GM18520 (cell line): ENCODE measurements at regions not wholly inside any gene's neighbourhood (a gene's known extent, or its start where the extent isn't known, plus 50 kb on each side); places are given as distances from the start of the nearest gene placed in this dataset.
"Not testable (repeated sequence)": the region's sequence is repeated elsewhere in the genome, so short reads cannot be mapped to it uniquely, and the experiment has no call there.

ENCODE experiments used
- ATAC-seq: cut with Tn5 transposase; IDR thresholded peaks from one replicate; pipeline ENCODE4 v1.9.1; 2021; ENCODE audit not compliant: unreplicated experiment

DNA sequence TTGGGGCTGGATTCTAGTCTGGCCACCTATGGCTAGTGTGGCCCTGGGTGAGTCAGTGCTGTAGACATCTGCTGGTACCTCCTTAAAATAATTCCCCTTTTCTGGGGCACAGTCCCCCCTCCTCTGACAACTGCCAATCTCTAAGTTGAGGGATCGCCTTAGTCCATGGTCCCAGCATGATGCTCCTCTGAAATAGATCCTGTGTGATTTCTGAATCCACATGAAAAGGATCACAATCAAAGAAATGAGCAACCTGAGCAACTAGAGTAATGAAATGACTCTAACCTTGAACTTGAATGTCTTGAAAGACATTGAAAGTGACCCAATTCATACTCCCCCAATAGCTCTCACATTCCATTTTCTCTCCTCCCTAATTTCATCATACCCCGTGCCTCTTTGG lies 332.5 kb downstream of the VRK1 start:
- ATAC-seq: no peak

DNA sequence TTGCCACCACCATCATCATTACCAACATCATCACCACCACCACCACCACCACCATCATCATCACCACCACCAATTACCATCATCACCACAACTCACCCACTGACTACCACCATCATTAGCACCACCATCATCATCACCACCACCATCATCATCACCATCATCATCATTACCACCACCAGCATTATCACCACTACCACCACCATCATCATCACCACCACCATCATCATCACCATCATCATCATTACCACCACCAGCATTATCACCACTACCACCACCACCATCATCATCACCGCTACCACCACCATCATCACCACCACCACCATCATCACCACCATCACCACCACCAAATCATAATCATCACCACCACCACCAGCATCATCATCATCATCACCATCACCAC lies 338.7 kb downstream of the VRK1 start:
- ATAC-seq: not testable (repeated sequence)

DNA sequence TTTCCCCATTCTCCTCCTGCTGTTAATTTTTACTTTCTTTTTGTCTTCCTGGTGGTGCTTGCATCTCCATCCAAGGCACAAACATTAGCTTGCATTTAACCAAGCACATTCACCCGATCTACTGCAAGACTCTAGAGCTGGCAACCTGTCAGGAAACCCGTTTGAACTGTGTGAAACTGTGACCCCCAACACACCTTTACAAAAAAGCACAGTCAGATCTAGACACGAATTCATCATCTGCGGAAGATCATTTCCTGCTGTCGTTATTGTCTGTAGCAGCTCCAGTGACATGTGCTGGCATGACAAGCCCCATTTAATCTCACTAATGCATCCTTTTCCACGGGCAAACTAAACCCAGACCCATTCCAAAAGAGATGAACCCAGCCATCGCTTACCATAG lies 340.5 kb downstream of the VRK1 start:
- no peak for ATAC-seq

DNA sequence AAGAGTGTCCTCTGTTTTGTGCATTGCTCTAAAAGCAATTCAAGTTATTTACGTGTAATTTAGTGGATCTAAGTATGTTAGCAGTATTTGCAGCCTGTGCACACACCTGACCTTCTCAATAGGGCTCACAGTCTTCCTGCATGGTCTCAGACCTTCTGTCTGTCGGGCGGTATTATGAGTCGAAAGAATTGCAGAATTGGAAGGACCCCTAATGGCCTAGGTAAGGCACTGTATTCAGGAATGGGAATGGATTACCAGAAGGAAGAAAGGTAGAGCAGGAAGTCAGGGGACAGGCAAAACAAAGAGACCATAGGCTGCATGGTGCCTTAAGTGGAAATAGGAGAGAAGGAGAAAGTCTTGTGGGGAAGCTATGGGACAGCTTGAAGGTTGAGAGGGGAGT lies 341.6 kb downstream of the VRK1 start:
- ATAC-seq: no peak

- no peak for ATAC-seq
These were observed 345.8 kb downstream of the VRK1 start for GRCh38 chr14:97143011-97143410.

DNA sequence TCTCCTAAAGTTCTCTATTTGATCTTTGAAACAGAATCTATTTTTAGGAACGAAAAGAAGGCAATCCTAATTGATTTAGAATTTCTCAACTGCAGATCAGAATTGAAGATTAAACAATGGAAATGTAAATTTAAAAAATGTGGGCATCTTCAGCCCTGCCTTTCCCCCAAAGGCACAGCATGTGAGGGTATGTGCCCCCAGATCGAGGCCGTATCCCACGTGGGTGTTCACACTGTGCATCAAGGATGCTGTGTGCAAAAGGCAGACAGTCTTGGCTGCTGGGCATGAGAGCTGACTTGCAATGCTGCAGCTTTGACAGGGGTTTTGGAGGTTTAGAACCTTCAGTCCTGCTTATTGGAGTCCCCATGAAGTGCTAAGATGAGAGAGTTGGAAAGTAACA lies 346.3 kb downstream of the VRK1 start:
- no peak for ATAC-seq

- not testable (repeated sequence) for ATAC-seq
These were observed 350.8 kb downstream of the VRK1 start for GRCh38 chr14:97148021-97148420.

DNA sequence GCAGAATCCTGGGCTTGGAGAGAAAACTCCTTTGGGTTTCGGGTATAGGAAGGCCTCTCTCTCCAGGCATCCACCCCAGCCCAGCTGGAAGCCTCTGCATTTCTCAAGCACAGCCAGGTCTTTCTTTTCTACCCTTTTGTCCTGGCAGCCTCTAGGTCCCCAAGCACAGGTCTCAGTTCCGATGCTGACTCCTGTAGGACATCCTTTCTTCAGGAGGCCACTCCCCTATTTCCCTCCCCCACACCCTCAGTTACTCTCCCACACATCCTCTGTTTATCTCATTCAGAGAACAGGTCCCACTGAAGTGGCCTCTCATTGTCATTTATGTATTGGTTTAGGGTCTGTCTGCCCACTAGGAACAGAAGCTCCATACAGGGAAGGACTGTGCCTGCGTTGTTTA lies 352.6 kb downstream of the VRK1 start:
- no peak for ATAC-seq

DNA sequence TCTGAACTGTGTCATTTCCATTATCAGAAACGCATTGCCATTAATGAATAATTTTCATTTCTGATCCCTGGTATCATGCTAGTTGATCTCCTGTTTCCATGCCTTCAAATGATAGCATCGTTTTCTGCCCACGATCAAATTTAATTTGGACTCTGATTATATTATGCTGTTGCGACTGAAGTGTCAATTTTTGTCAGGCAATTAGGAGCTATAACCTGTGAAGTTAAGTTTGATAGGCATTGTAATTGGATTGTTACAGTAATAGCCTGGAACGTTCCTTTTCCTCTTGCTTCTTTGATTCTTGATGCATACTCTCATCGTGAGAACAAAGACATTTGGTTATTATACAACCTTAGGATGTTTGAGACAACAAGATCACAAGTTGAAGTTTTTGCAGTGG lies 356.3 kb downstream of the VRK1 start:
- ATAC-seq: no peak

- no peak for ATAC-seq
These were observed 358.1 kb downstream of the VRK1 start for GRCh38 chr14:97155320-97155719.

- ATAC-seq: no peak
These were observed 358.6 kb downstream of the VRK1 start for GRCh38 chr14:97155814-97156213.

- no peak for ATAC-seq
These were observed 359.5 kb downstream of the VRK1 start for GRCh38 chr14:97156705-97157104.

DNA sequence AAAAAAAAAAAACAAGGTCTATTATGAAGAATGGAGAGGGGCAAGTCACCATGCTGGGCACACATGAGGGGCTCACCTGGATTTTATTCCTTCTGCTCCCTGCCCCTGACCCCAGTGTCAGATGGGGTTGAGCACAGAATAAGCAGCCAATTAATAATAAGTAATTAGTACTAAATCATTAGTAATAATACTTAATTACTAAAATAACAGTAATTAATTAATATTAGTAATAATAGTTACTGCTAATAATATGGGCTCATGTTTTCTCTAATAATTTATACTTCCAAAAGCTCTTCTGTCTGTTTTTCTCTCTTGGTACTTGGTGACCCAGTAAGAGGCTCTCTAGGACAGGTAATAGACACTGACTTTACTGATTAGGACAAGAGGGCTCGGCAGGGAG lies 360.9 kb downstream of the VRK1 start:
- no peak for ATAC-seq

- no peak for ATAC-seq
These were observed 361.9 kb downstream of the VRK1 start for GRCh38 chr14:97159124-97159523.

DNA sequence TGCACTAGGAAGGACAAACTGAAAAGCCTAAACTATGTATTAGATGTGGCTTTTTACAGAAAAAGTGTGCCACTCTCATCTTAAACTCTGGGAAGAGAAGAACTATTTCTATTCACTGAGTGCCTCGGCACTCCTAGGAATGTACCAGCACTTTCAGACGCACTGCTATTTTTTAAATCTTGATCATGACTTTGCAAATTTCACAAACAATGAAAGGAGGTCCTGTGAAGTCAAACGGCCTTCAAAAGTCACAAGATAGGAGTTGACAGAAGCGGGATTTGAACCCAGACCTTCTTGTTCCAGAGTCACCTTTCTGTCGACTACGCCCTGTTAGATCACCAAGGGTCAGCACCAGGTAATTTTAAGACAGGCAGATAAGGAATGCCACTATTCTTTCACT lies 365.4 kb downstream of the VRK1 start:
- no peak for ATAC-seq

DNA sequence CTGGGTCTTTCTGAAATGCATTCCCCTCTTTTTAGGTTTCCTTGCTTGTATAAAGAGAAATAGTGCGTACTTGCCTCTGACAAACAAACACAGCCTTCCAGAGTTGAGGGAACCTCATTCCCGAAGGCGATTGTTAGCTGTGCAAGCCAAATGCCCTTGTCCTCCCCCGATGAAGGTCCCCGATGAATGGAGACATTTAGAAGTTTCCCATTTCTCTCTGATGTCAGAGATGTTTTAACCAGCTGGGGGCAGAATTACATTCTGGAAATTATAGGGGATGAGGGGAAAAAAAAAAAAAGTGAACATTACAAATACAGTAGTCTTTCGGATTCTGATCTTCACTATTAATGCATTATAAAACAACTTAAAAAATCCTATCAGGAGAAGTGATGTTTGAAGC lies 366.8 kb downstream of the VRK1 start:
- ATAC-seq: no peak

GRCh38 chr14:97166497-97166896 lies 369.3 kb downstream of the VRK1 start:
- no peak for ATAC-seq

DNA sequence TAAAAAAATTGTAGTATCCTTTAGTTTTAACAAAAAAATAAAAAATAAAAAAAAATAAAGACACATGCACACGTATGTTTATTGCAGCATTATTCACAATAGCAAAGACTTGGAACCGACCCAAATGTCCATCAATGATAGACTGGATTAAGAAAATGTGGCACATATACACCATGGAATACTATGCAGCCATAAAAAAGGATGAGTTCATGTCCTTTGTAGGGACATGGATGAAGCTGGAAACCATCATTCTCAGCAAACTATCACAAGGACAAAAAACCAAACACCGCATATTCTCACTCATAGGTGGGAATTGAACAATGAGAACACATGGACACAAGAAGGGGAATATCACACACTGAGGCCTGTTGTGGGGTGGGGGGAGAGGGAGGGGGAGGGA lies 370.4 kb downstream of the VRK1 start:
- ATAC-seq: not testable (repeated sequence)

DNA sequence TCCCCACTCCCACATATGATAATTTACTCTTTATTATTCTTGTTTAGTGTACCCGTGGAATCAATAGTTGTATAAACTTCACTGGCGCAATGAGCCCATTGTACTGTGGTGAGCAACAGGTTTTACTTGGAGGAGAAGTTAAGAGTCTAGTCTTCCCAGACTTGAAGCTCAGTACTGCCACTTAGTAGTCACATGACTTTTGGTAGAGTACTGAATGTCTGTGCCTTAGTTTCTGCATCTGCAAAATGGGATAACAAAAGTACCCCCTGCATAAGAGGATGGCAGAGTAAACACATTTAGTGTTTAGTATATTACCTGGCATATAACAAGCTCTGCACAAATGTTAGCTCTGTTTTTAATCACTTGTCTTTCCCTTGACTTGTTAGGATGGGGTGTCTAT lies 375.5 kb downstream of the VRK1 start:
- ATAC-seq: no peak

DNA sequence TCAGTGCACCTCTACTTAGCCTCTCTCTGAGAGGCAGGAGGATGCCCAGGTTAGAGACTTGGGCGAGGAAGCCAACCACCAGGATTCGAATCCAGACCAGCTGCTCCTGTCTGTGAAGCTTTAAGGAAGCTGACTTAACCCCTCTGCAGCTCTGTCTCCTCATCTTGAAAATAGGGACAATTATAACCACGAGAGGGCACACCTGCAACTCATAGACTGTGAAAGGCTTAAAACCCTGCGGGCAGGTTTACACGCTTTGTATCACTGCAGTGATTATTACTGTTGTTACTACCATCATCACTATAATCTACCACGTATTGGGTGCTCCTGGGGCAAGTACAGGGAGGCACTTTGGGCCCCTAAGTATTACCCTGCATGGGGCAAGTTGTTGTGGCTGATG lies 379.8 kb downstream of the VRK1 start:
- ATAC-seq: no peak

GRCh38 chr14:97177635-97178034 lies 380.5 kb downstream of the VRK1 start:
- ATAC-seq: peak; percentile 60

DNA sequence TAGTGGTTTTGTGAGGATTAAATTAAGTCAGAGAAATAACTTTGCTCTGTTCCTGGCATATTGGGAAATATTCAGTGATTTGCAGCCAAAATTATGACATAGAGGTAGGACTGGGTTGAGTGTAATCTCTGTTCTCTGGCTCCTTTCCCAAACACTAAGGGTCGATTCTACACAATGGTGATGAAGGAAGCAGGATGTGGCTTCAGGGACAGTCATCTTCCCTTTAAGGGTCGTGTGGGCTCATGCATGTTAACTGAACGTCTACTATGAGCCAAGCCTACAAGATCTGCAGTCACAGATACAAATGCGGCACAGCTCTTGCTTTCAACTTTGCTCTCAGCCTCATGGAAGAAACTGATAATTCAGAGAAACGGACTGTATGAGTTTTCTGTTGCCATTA lies 381.6 kb downstream of the VRK1 start:
- no peak for ATAC-seq

- no peak for ATAC-seq
These were observed 382.4 kb downstream of the VRK1 start for GRCh38 chr14:97179573-97179972.
